ENCODE measurements at regions not wholly inside any gene's neighbourhood (a gene's known extent, or its start where the extent isn't known, plus 50 kb on each side); places are given as distances from the start of the nearest gene placed in this dataset.
"Not testable (repeated sequence)": the region's sequence is repeated elsewhere in the genome, so short reads cannot be mapped to it uniquely, and the experiment has no call there.

DNA sequence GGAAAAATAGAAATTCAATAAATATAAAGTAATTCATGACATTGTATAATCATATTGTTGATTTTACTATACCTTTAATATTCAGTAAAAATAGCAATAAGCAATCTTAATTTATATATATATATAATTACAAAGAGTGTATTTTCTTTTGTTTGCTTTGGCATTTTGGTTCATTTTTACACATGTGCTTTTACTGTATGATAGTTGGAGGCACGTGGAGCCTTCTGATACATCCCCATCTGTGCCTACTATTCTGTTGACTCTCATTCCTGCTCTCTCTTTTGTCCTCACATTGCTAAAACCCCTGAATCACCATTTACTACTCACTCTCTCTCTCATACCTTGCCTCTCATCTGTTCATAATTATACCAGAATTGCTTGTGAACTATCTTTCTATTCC, 106.4 kb upstream of the NDST4 start:
- DNase-seq: no peak

DNA sequence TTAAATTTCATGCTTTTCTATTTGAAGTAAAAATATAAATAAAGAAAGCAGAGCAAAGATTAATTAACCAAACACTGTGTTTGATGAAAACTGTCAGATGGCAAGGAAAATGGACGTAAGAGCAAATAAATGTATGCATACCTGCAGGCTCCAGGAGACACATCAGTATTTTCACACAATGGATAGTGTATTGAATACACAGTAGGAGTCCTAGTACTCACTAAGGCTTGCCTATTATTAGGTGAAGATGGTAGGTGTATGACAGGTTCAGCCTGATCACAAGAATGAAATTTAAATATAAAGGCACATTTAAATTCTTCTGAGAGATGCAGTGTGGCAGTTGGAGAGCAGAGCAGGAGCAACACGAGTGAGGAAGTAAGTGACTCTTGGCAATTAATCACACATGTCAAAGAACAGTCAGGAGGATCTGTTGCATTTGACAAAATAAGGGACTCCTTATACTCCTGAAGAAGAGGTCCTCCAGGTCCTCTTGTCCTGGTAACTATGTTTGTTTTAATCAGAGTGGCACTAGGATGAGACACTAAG, 106.0 kb upstream of the NDST4 start:
- no peak for DNase-seq

DNA sequence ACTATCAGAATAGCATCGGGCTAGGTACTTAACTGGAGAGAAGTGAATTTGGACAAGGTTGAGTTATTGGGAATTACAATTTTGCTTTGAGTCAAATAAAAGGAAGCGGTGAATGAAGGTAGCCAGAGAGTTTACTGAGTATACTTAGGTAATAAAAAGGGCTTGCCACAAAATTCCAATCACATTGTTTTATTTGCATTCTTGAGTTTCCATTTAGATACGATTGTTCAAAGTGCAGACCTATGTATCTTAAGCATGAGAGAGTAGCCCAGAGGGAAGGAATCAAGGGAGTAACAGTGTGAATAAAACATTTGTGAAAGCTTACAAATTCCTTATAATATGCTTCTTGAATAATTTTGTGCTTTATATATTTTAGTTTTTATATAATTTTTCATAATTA, 102.5 kb upstream of the NDST4 start:
- DNase-seq: no peak

DNA sequence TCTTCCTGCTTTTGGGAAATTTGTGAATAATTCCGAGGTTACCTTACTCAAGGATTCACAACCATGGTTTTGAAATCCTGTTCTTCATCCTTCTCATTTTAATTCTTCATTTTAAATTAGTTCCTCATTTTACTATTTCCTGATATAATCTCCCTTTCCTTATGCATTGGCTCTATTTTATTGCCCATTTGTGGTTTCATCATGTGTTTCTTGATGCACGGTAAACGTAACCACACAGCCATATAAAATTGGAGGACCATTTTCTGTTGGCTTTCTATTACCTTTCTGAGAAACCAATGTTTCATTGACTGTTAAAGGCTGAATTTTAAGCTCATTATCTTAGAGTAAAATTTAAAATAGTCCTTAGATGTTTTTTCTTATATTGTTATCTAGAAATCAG, 100.3 kb upstream of the NDST4 start:
- DNase-seq: no peak

DNA sequence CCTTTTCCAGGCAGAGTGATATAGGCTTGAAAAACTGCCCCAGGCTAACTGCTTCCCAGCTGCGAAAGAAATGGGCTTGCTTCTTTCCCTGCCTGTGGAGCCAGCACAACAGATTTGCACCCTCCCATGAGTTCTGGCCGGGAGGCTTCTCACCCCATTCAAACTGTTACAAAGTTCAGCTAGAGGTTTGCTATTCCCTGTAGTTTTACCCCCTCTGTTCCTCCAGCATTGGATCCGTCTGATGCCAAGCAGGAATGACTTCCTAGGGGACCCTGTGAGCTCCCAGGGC, 87.6 kb upstream of the NDST4 start:
- no peak for DNase-seq

DNA sequence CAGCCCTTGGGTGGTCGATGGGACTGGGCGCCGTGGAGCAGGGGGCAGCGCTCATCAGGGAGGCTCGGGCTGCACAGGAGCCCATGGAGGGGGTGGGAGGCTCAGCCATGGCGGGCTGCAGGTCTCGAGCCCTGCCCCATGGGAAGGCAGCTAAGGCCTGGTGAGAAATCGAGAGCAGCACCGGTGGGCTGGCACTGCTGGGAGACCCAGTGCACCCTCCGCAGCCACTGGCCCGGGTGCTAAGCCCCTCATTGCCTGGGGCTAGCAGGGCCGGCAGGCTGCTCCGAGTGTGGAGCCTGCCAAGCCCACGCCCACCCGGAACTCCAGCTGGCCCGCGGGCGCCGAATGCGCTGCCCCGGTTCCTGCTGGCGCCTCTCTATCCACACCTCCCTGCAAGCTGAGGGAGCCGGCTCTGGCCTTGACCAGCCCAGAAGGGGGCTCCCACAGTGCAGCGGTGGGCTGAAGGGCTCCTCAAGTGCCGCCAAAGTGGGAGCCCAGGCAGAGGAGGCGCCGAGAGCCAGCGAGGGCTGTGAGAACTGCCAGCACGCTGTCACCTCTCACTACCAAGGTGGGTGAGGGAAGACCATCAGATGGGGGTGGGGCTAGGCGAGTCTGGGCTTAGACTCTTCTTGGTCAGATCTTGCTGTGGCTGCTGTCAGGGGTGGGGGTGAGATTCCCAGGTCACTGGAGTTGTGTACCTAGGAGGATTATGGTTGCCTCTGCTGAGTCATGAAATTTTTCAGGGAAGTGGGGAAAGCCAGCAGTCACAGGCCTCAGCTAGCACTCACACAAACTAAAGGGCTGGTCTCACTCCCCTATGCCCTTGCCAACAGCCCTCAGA, 87.0 kb upstream of the NDST4 start:
- not testable (repeated sequence) for DNase-seq

DNA sequence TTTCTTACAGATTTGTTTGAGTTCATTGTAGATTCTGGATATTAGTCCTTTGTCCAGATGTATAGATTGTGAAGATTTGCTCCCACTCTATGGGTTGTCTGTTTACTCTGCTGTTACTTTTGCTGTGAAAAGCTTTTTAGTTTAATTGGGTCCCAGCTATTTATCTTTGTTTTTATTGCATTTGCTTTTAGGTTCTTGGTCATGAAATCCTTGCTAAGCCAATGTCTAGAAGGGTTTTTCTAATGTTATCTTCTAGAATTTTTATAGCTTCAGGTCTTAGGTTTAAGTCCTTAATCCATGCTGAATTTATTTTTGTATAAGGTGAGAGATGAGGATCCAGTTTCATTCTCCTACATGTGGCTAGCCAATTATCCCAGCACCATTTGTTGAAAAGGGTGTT, 81.2 kb upstream of the NDST4 start:
- not testable (repeated sequence) for DNase-seq

DNA sequence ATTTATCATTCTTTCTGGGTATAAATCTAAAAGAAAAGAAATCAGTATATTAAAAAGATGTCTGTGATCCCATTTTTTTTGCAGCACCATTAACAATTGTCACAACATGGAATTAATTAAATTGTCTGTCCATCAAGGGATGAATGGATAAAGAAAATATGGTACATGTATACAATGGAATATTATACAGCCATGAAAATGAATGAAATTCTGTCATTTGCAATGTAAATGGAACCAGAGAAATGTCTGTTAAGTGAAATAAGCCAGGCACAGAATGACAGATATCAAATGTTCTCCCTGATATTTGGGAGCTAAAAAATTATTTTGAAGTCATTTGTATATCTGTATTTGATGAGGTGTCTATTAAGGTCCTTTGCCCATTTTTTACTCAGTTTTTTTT, 77.1 kb upstream of the NDST4 start:
- DNase-seq: no peak

DNA sequence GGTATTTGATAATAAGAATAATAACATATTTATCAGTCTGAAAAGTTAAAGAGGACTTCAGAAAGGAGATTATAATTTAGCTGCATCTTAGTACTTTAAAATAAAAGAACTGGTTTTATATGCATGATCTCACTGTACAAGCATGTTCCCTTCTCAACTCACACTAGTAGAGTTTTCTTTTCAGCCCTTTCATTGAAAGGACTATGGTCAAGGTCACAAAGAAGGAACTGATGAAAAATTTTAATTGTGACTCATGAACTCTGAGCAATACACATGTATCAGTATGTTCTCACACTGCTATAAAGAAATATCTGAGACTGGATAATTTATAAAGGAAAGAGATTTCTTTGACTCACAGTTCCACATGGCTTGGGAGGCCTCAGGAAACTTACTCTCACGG, 73.7 kb upstream of the NDST4 start:
- DNase-seq: no peak

DNA sequence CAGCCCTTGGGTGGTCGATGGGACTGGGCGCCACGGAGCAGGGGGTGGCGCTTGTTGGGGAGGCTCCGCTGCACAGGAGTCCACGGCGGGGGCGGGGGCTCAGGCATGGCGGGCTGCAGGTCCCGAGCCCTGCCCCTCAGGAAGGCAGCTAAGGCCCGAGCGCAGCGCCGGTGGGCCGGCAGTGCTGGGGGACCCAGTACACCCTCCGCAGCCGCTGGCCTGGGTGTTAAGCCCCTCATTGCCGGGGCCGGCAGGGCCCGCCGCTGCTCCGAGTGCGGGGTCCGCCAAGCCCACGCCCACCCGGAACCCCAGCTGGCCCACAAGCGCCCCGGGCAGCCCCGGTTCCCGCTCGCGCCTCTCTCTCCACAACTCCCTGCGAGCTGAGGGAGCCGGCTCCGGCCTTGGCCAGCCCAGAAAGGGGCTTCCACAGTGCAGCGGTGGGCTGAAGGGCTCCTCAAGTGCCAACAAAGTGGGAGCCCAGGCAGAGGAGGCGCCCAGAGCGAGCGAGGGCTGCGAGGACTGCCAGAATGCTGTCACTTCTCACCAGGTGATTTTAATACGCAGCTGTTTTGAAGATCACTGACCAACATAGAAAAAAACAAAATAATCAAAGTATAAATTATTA, 66.1 kb upstream of the NDST4 start:
- DNase-seq: not testable (repeated sequence)

DNA sequence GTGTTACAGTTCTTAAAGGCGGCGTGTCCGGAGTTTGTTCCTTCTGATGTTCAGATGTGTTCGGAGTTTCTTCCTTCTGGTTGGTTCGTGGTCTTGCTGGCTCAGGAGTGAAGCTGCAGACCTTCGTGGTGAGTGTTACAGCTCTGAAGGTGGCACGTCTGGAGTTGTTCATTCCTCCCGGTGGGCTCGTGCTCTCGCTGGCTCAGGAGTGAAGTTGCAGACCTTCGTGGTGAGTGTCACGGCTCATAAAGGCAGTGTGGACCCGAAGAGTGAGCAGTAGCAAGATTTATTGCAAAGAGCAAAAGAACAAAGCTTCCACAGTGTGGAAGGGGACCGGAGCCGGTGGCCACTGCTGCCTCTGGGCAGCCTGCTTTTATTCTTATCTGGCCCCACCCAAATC, 65.3 kb upstream of the NDST4 start:
- not testable (repeated sequence) for DNase-seq

DNA sequence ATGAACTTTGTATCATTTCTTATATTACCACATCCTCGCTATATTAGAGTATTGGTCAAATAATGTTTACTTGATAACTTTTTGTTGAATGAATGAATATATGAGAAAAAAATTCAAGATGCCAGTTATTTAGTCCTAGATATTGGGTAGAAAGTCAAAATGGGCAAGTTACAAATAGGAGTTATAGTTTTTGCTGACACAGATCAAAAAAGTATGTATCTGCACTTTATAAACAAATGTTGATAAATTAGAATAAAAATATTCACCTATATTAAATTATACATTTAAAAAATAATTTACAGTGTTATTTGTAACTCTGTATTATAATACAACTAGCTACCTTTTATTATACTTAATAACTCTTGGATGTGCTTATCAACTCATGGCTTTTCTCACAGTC, 57.8 kb upstream of the NDST4 start:
- DNase-seq: no peak

DNA sequence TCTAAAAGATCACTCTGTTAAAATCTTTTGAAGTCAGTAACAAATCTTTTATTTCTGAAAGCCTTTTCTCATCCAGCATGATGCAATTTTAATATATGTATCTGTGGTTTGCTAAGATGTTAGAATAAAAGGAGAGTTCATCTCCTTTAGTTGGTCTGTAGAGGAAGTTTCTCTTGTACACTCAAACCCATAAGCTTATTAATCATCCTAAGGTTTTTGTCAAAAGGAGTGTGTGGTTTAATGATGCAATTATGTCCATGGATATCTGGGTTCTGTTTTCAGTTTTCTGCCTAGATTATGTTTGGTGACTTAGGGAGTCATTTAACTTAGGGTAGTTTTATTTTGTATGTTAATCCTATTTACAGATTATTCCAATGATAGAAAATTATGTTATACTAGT, 52.1 kb upstream of the NDST4 start:
- no peak for DNase-seq

All from renal pelvis (tissue), 1 donor.